Brain microvascular endothelial cell (primary cell): ENCODE measurements at regions not wholly inside any gene's neighbourhood (a gene's known extent, or its start where the extent isn't known, plus 50 kb on each side); places are given as distances from the start of the nearest gene placed in this dataset.

Experiments
- DNase-seq: peaks from one replicate; pipeline ENCODE4 v3.0.0-alpha.2; 2020
- H3K27ac ChIP-seq: fragments of 250-450 bp; sonication (Bioruptor Pico); 2 replicates; pipeline ENCODE4 v1.5.1; 2020; ENCODE audit warnings: mild to moderate bottlenecking, moderate library complexity
- H3K27me3 ChIP-seq: fragments of 250-450 bp; sonication (Bioruptor Pico); replicated peaks from 2 replicates; pipeline ENCODE4 v1.5.1; 2020; ENCODE audit warnings: mild to moderate bottlenecking
- H3K36me3 ChIP-seq: fragments of 250-450 bp; sonication (Bioruptor Pico); replicated peaks from 2 replicates; pipeline ENCODE4 v1.5.1; 2020; ENCODE audit warnings: mild to moderate bottlenecking
- H3K4me3 ChIP-seq: 2 replicates; pipeline ENCODE4 v1.5.1; 2011; ENCODE audit warnings: low read depth, mild to moderate bottlenecking, control low read depth, low read length, moderate library complexity
- in situ Hi-C: cut with HindIII; loops from 2 replicates; pipeline ENCODE4 v1.10.0; 2017; ENCODE audit warnings: low sequenced_read_pairs, low pct_ligation_motif_present
- TF ChIP-seq, protein P1 (sequence below): IDR thresholded peaks from 2 replicates; pipeline ENCODE4 v1.5.1; 2011; ENCODE audit warnings: low read depth, mild to moderate bottlenecking, moderate library complexity, low read length, control low read depth, inconsistent platforms; ENCODE audit errors: missing control alignments

GRCh38 chrX:7441586-7441985 is 293.6 kb upstream of the PUDP start:
- Histone ChIP-seq H3K4me3 (no peak overlapping the region), H3K27me3 (no peaks in the 10 kb centered on the region), H3K27ac (no peak overlapping the region), H3K36me3 (no peaks in the 10 kb centered on the region)
- in situ Hi-C loops: no loop called here
- DNase-seq: no peak
- TF ChIP-seq, protein P1, sequence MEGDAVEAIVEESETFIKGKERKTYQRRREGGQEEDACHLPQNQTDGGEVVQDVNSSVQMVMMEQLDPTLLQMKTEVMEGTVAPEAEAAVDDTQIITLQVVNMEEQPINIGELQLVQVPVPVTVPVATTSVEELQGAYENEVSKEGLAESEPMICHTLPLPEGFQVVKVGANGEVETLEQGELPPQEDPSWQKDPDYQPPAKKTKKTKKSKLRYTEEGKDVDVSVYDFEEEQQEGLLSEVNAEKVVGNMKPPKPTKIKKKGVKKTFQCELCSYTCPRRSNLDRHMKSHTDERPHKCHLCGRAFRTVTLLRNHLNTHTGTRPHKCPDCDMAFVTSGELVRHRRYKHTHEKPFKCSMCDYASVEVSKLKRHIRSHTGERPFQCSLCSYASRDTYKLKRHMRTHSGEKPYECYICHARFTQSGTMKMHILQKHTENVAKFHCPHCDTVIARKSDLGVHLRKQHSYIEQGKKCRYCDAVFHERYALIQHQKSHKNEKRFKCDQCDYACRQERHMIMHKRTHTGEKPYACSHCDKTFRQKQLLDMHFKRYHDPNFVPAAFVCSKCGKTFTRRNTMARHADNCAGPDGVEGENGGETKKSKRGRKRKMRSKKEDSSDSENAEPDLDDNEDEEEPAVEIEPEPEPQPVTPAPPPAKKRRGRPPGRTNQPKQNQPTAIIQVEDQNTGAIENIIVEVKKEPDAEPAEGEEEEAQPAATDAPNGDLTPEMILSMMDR: no peak

GRCh38 chrX:7435822-7436221 is 287.9 kb upstream of the PUDP start:
- Histone ChIP-seq H3K27ac (no peak overlapping the region), H3K4me3 (no peak overlapping the region), H3K27me3 (no peaks in the 10 kb centered on the region), H3K36me3 (no peaks in the 10 kb centered on the region)
- no peak for DNase-seq
- TF ChIP-seq, protein P1: no peak
- in situ Hi-C loops: no loop called here

DNA sequence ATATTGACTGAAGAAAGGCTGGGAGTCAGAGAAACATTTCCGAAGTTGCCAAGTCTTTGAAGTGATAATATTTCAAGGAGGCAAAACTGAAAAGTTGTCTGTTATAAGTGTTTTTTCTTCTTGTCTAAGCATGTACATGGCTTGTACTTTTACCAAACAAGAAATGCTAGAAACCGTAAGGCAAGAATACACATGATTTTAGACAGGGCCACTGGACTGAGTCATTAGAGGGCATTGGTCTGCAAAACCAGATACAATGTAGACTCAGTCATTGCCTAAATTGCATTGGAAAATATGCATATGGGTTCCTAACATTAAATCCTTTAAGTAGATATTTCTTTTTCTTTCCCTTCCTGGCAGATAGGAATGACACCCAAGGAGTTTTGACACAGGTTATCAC is 284.9 kb upstream of the PUDP start:
- H3K27ac ChIP-seq: no peak overlapping the region
- H3K4me3 ChIP-seq: no peak overlapping the region
- H3K36me3 ChIP-seq: no peaks in the 10 kb centered on the region
- in situ Hi-C loops: no loop called here
- TF ChIP-seq, protein P1: no peak
- no peak for DNase-seq
- no peaks in the 10 kb centered on the region for H3K27me3 ChIP-seq

DNA sequence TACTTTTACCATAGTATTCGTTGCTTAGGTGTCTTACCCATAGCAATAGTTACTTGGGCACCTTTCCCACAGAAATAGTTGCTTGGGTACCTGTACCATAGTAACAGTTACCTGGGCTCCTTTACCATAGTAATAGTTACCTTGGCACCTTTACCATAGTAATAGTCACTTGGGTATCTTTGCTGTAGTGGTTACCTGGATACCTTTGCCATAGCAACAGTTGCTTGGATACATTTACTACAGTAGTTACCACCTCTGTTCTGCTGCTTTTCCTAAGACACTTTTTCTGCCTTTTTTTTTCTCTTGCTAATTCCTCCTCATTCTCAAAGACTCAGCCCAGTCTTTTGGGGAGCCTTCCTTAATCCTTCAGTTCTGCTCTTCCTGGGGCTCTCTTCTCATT is 272.8 kb upstream of the PUDP start:
- TF ChIP-seq, protein P1: no peak
- no peak overlapping the region for H3K27ac ChIP-seq
- DNase-seq: no peak
- H3K36me3 ChIP-seq: no peaks in the 10 kb centered on the region
- H3K4me3 ChIP-seq: no peak overlapping the region
- in situ Hi-C loops: no loop called here
- no peaks in the 10 kb centered on the region for H3K27me3 ChIP-seq

GRCh38 chrX:7414753-7415152 is 266.8 kb upstream of the PUDP start:
- no peak overlapping the region for H3K27ac ChIP-seq
- H3K27me3 ChIP-seq: no peaks in the 10 kb centered on the region
- in situ Hi-C loops: no loop called here
- DNase-seq: no peak
- TF ChIP-seq, protein P1: no peak
- no peak overlapping the region for H3K4me3 ChIP-seq
- no peaks in the 10 kb centered on the region for H3K36me3 ChIP-seq

DNA sequence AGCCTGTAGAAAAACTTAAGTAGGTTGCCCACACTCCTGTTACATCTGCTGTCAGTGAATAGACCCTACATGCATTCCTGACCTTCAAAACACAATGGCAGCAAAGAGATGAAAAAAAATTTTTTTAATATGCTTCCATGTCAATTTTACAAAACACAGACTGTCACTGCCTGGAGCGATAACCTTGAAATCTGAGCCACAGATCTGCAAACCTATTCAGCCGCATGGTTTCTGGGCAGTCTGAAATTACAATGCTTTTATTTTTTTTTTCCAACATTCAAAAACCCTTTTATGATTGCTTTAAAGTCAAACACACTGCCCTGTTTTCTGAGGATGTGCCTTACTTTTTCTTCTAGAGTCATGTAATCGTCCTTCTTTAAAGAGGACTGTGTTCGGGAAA is 264.9 kb upstream of the PUDP start:
- no peaks in the 10 kb centered on the region for H3K27me3 ChIP-seq
- DNase-seq: no peak
- in situ Hi-C loops: no loop called here
- H3K36me3 ChIP-seq: no peaks in the 10 kb centered on the region
- H3K27ac ChIP-seq: no peak overlapping the region
- H3K4me3 ChIP-seq: no peak overlapping the region
- TF ChIP-seq, protein P1: no peak
